Tibial artery (tissue), 4 donors: ENCODE measurements at regions not wholly inside any gene's neighbourhood (a gene's known extent, or its start where the extent isn't known, plus 50 kb on each side); places are given as distances from the start of the nearest gene placed in this dataset.
A peak's percentile ranks its signal among the peaks of the same experiment; 100 is the strongest.

ENCODE experiments used
- DNase-seq, 2 donors: peaks; one replicate each; pipeline ENCODE4 v3.0.0-alpha.2; 2019
- H3K27ac ChIP-seq, 2 donors: fragments of 200-600 bp; sonication (generic) in 1 of 2; 1 replicate in 1 of 2; 2 replicates in 1 of 2; pipeline ENCODE4 v1.5.1; 2018 to 2019; ENCODE audit warnings: mild to moderate bottlenecking in 1 of 2
- H3K27me3 ChIP-seq, 2 donors: fragments of 200-600 bp; sonication (generic) in 1 of 2; one replicate each; pipeline versions ENCODE4 v1.5.1 to v1.6.0; 2016 to 2019
- H3K36me3 ChIP-seq, 3 donors: fragments of 200-600 bp; sonication (generic) in 2 of 3; one replicate each; pipeline ENCODE4 v1.5.1; 2016 to 2019; ENCODE audit warnings: mild to moderate bottlenecking in 2 of 3
- H3K4me1 ChIP-seq, 4 donors: fragments of 200-600 bp; sonication (generic) in 2 of 4; 1 replicate in 3 of 4; 2 replicates in 1 of 4; pipeline ENCODE4 v1.5.1; 2016 to 2019
- H3K4me3 ChIP-seq, 2 donors: fragments of 200-600 bp; sonication (generic) in 1 of 2; 1 replicate in 1 of 2; 2 replicates in 1 of 2; pipeline ENCODE4 v1.5.1; 2018 to 2019; ENCODE audit warnings: mild to moderate bottlenecking in 2 of 2
- H3K9me3 ChIP-seq, 3 donors: fragments of 200-600 bp; sonication (generic) in 1 of 3; one replicate each; pipeline ENCODE4 v1.5.1; 2016 to 2019
- CTCF ChIP-seq, 2 experiments: fragments of 200-600 bp in 1 of 2; fragments of 450-650 bp in 1 of 2; IDR thresholded peaks; one replicate each; pipeline ENCODE4 v1.5.1; 2017 to 2019; ENCODE audit warnings: antibody characterized with exemption in 2 of 2, mild to moderate bottlenecking in 1 of 2, moderate library complexity in 1 of 2
- intact Hi-C: fragments of 100-400 bp; cut with DNase I; formaldehyde crosslinking; loops from one replicate; pipeline ENCODE4 v1.15.0; 2023; ENCODE audit warnings: low total_unique reads

- no peaks in the 10 kb centered on the region for H3K36me3 ChIP-seq
- peak in 1 of 2 donors; percentile 37 for DNase-seq
- intact Hi-C loops = no loop called here
- no peaks in the 10 kb centered on the region for H3K9me3 ChIP-seq
- TF ChIP-seq CTCF (IDR thresholded peaks at IDR 0.05) = no peak
- H3K4me3 ChIP-seq = no peak overlapping the region
- H3K27ac ChIP-seq = no peak overlapping the region
- no peaks in the 10 kb centered on the region for H3K4me1 ChIP-seq
- H3K27me3 ChIP-seq = no peaks in the 10 kb centered on the region
These were observed 407.1 kb upstream of the MCTP2 start for GRCh38 chr15:93823971-93824913.

GRCh38 chr15:93820566-93820965 lies 410.8 kb upstream of the MCTP2 start:
- Histone ChIP-seq H3K4me1 (no peaks in the 10 kb centered on the region), H3K4me3 (no peak overlapping the region), H3K27me3 (no peaks in the 10 kb centered on the region), H3K9me3 (no peaks in the 10 kb centered on the region), H3K36me3 (no peaks in the 10 kb centered on the region), H3K27ac (no peak overlapping the region)
- TF ChIP-seq CTCF (IDR thresholded peaks at IDR 0.05) = no peak
- DNase-seq = no peak
- intact Hi-C loops = no loop called here

- H3K9me3 ChIP-seq = no peaks in the 10 kb centered on the region
- intact Hi-C loops = no loop called here
- TF ChIP-seq CTCF (IDR thresholded peaks at IDR 0.05) = no peak
- DNase-seq = no peak
- H3K27ac ChIP-seq = no peak overlapping the region
- H3K4me1 ChIP-seq = no peaks in the 10 kb centered on the region
- H3K27me3 ChIP-seq = no peaks in the 10 kb centered on the region
- no peaks in the 10 kb centered on the region for H3K36me3 ChIP-seq
- H3K4me3 ChIP-seq = no peak overlapping the region
These were observed 411.5 kb upstream of the MCTP2 start for GRCh38 chr15:93819826-93820225.

GRCh38 chr15:93816815-93817214 lies 414.5 kb upstream of the MCTP2 start:
- DNase-seq = no peak
- no peaks in the 10 kb centered on the region for H3K4me1 ChIP-seq
- no peak overlapping the region for H3K27ac ChIP-seq
- H3K9me3 ChIP-seq = no peaks in the 10 kb centered on the region
- no peaks in the 10 kb centered on the region for H3K36me3 ChIP-seq
- TF ChIP-seq CTCF (IDR thresholded peaks at IDR 0.05) = no peak
- H3K4me3 ChIP-seq = no peak overlapping the region
- H3K27me3 ChIP-seq = peaks cover 0 to 5% of the 10 kb centered on the region in 2 donors
- intact Hi-C loops = loop anchor here (1.0 kb wide), 1 partner anchor 28 kb away; no protein-coding TSS in a partner anchor

GRCh38 chr15:93811305-93811704 lies 420.1 kb upstream of the MCTP2 start:
- Histone ChIP-seq H3K27ac (no peak overlapping the region), H3K36me3 (no peaks in the 10 kb centered on the region), H3K27me3 (peaks cover 0 to 5% of the 10 kb centered on the region in 2 donors), H3K4me1 (no peaks in the 10 kb centered on the region), H3K9me3 (no peaks in the 10 kb centered on the region), H3K4me3 (no peak overlapping the region)
- intact Hi-C loops = no loop called here
- no peak for DNase-seq
- no peak for TF ChIP-seq CTCF (IDR thresholded peaks at IDR 0.05)
